H9 (cell line): ENCODE measurements at regions not wholly inside any gene's neighbourhood (a gene's known extent, or its start where the extent isn't known, plus 50 kb on each side); places are given as distances from the start of the nearest gene placed in this dataset.

Experiments used
- DNase-seq: peaks from one replicate; pipeline ENCODE4 v3.0.0-alpha.2; 2017
- H2AFZ ChIP-seq: one replicate; pipeline ENCODE4 v1.6.1; 2013; ENCODE audit warnings: mild to moderate bottlenecking, low read length, control low read depth, moderate library complexity
- H2AK5ac ChIP-seq: 2 replicates; pipeline ENCODE4 v1.6.1; 2013; ENCODE audit warnings: low read length, control low read depth, mixed read lengths; ENCODE audit not compliant: insufficient read length
- H2BK120ac ChIP-seq: one replicate; pipeline ENCODE4 v1.6.1; 2013; ENCODE audit warnings: low read depth, mild to moderate bottlenecking, low read length, control low read depth, inconsistent platforms; ENCODE audit not compliant: poor library complexity, severe bottlenecking
- H2BK12ac ChIP-seq: 2 replicates; pipeline ENCODE4 v1.6.1; 2013; ENCODE audit warnings: low read length, control low read depth, mixed read lengths, low read depth; ENCODE audit not compliant: insufficient read length
- H2BK15ac ChIP-seq: 2 replicates; pipeline ENCODE4 v1.6.1; 2013; ENCODE audit warnings: low read depth, low read length, control low read depth
- H2BK20ac ChIP-seq: one replicate; pipeline ENCODE4 v1.6.1; 2013; ENCODE audit warnings: low read depth, mild to moderate bottlenecking, low read length, control low read depth, inconsistent platforms; ENCODE audit not compliant: poor library complexity, severe bottlenecking
- H2BK5ac ChIP-seq: 2 replicates; pipeline ENCODE4 v1.6.1; 2013; ENCODE audit warnings: low read length, control low read depth, mixed read lengths; ENCODE audit not compliant: insufficient read length
- H3K14ac ChIP-seq: 2 replicates; pipeline ENCODE4 v1.6.1; 2013; ENCODE audit warnings: low read length, control low read depth; ENCODE audit not compliant: insufficient read depth
- H3K18ac ChIP-seq: 2 replicates; pipeline ENCODE4 v1.6.1; 2013; ENCODE audit warnings: low read depth, mild to moderate bottlenecking, mixed read lengths, low read length, control low read depth; ENCODE audit not compliant: insufficient read length
- H3K23ac ChIP-seq: 2 replicates; pipeline ENCODE4 v1.6.1; 2013; ENCODE audit warnings: low read length, control low read depth, mixed read lengths, low read depth; ENCODE audit not compliant: insufficient read length
- H3K23me2 ChIP-seq: 2 replicates; pipeline ENCODE4 v1.6.1; 2013; ENCODE audit warnings: low read depth, mild to moderate bottlenecking, mixed read lengths, low read length, control low read depth; ENCODE audit not compliant: insufficient read length, poor library complexity, severe bottlenecking
- H3K27ac ChIP-seq: 2 replicates; pipeline ENCODE4 v1.5.1; 2013; ENCODE audit warnings: low read length, control low read depth, mixed read lengths, low read depth; ENCODE audit not compliant: insufficient read length
- H3K27me3 ChIP-seq: 2 replicates; pipeline ENCODE4 v1.6.1; 2013; ENCODE audit warnings: low read length, control low read depth, inconsistent platforms; ENCODE audit not compliant: insufficient read depth
- H3K4ac ChIP-seq: 2 replicates; pipeline ENCODE4 v1.6.1; 2013; ENCODE audit warnings: low read depth, mild to moderate bottlenecking, control low read depth, inconsistent platforms, low read length, moderate library complexity
- H3K4me1 ChIP-seq: 2 replicates; pipeline ENCODE4 v1.6.1; 2013; ENCODE audit warnings: low read length, control low read depth, inconsistent platforms; ENCODE audit not compliant: insufficient read depth
- H3K4me2 ChIP-seq: 2 replicates; pipeline ENCODE4 v1.6.1; 2013; ENCODE audit warnings: low read length, control low read depth, mixed read lengths; ENCODE audit not compliant: insufficient read length, insufficient read depth
- H3K56ac ChIP-seq: 2 replicates; pipeline ENCODE4 v1.6.1; 2013; ENCODE audit warnings: low read depth, mild to moderate bottlenecking, mixed read lengths, low read length, control low read depth; ENCODE audit not compliant: insufficient read length
- H3K79me1 ChIP-seq: 2 replicates; pipeline ENCODE4 v1.6.1; 2013; ENCODE audit warnings: low read depth, mild to moderate bottlenecking, moderate library complexity, low read length, control low read depth, inconsistent platforms; ENCODE audit not compliant: insufficient read depth, poor library complexity, severe bottlenecking
- H3K79me2 ChIP-seq: 2 replicates; pipeline ENCODE4 v1.6.1; 2013; ENCODE audit warnings: low read length, control low read depth, inconsistent platforms; ENCODE audit not compliant: insufficient read depth
- H3K9ac ChIP-seq: 2 replicates; pipeline ENCODE4 v1.6.1; 2013; ENCODE audit warnings: low read length, control low read depth, mixed read lengths; ENCODE audit not compliant: insufficient read length; ENCODE audit errors: extremely low read depth
- H3K9me3 ChIP-seq: one replicate; pipeline ENCODE4 v1.6.1; 2013; ENCODE audit warnings: low read depth, low read length, inconsistent platforms; ENCODE audit not compliant: control insufficient read depth
- H3T11ph ChIP-seq: one replicate; pipeline ENCODE4 v1.6.1; 2013; ENCODE audit warnings: mild to moderate bottlenecking, low read length, control low read depth, inconsistent platforms
- H4K20me1 ChIP-seq: one replicate; pipeline ENCODE4 v1.6.1; 2013; ENCODE audit not compliant: control insufficient read depth, insufficient read length, insufficient read depth
- H4K5ac ChIP-seq: 2 replicates; pipeline ENCODE4 v1.6.1; 2013; ENCODE audit warnings: low read depth, mild to moderate bottlenecking, mixed read lengths, low read length, control low read depth; ENCODE audit not compliant: insufficient read length
- H4K8ac ChIP-seq: replicated peaks from 2 replicates; pipeline ENCODE4 v1.6.1; 2013; ENCODE audit warnings: low read length, control low read depth, mixed read lengths, low read depth; ENCODE audit not compliant: insufficient read length
- H4K91ac ChIP-seq: 2 replicates; pipeline ENCODE4 v1.6.1; 2013; ENCODE audit warnings: low read depth, mild to moderate bottlenecking, moderate library complexity, mixed read lengths, low read length, control low read depth; ENCODE audit not compliant: insufficient read length
- H3K27ac Mint-ChIP-seq, 3 experiments: 2 replicates in 2 of 3; 3 replicates in 1 of 3; pipeline ENCODE4 v1.8.0; 2020 to 2021; ENCODE audit warnings: mixed read lengths in 3 of 3, mild to moderate bottlenecking in 1 of 3, moderate library complexity in 1 of 3
- H3K27me3 Mint-ChIP-seq: 2 replicates; pipeline ENCODE4 v1.8.0; 2021; ENCODE audit warnings: low read depth, mild to moderate bottlenecking, moderate library complexity, mixed read lengths
- H3K36me3 Mint-ChIP-seq, 3 experiments: 2 replicates in 2 of 3; 3 replicates in 1 of 3; pipeline ENCODE4 v1.8.0; 2020 to 2021; ENCODE audit warnings: low read depth in 3 of 3, mixed read lengths in 3 of 3; ENCODE audit not compliant: insufficient read depth in 1 of 3
- H3K4me1 Mint-ChIP-seq, 2 experiments: 2 replicates each; pipeline ENCODE4 v1.8.0; 2020; ENCODE audit warnings: mixed read lengths in 2 of 2
- H3K4me3 Mint-ChIP-seq, 2 experiments: 2 replicates in 1 of 2; 3 replicates in 1 of 2; pipeline ENCODE4 v1.8.0; 2020 to 2021; ENCODE audit warnings: mild to moderate bottlenecking in 2 of 2, mixed read lengths in 2 of 2, moderate library complexity in 1 of 2
- H3K9me3 Mint-ChIP-seq, 2 experiments: 2 replicates in 1 of 2; 3 replicates in 1 of 2; pipeline ENCODE4 v1.8.0; 2020; ENCODE audit warnings: mild to moderate bottlenecking in 2 of 2, mixed read lengths in 2 of 2, moderate library complexity in 1 of 2
- CTCF ChIP-seq: fragments of 200-600 bp; sonication (generic); conservative IDR thresholded peaks from 3 replicates; pipeline ENCODE4 v1.8.0; 2021; ENCODE audit warnings: antibody characterized with exemption, mild to moderate bottlenecking

GRCh38 chr17:62309396-62309795 lies 71.0 kb upstream of the EFCAB3 start:
- no peak overlapping the region for H3T11ph ChIP-seq
- H3K23me2 ChIP-seq: no peaks in the 10 kb centered on the region
- H2AFZ ChIP-seq: no peak overlapping the region
- H4K5ac ChIP-seq: no peak overlapping the region
- H3K18ac ChIP-seq: no peak overlapping the region
- H4K8ac ChIP-seq: no peak overlapping the region
- H3K4me2 ChIP-seq: no peak overlapping the region
- H3K79me2 ChIP-seq: no peaks in the 10 kb centered on the region
- H3K27me3 ChIP-seq: no peaks in the 10 kb centered on the region
- H4K91ac ChIP-seq: no peak overlapping the region
- no peak overlapping the region for H3K14ac ChIP-seq
- no peak overlapping the region for H2BK12ac ChIP-seq
- no peak overlapping the region for H2BK15ac ChIP-seq
- no peak overlapping the region for H2BK5ac ChIP-seq
- no peak overlapping the region for H3K27ac ChIP-seq
- H2AK5ac ChIP-seq: no peak overlapping the region
- TF ChIP-seq CTCF: no peak
- H3K9me3 ChIP-seq: no peaks in the 10 kb centered on the region
- H3K4ac ChIP-seq: no peak overlapping the region
- no peak overlapping the region for H3K27ac Mint-ChIP-seq
- H3K27me3 Mint-ChIP-seq: peaks cover 11% of the 10 kb centered on the region
- no peak overlapping the region for H2BK120ac ChIP-seq
- no peaks in the 10 kb centered on the region for H3K36me3 Mint-ChIP-seq
- H3K56ac ChIP-seq: no peak overlapping the region
- H3K79me1 ChIP-seq: no peaks in the 10 kb centered on the region
- H3K9ac ChIP-seq: no peak overlapping the region
- no peak overlapping the region for H2BK20ac ChIP-seq
- H3K23ac ChIP-seq: no peak overlapping the region
- H3K4me1 ChIP-seq: no peaks in the 10 kb centered on the region
- no peaks in the 10 kb centered on the region for H3K9me3 Mint-ChIP-seq
- no peaks in the 10 kb centered on the region for H3K4me1 Mint-ChIP-seq
- H3K4me3 Mint-ChIP-seq: no peak overlapping the region
- H4K20me1 ChIP-seq: no peaks in the 10 kb centered on the region
- no peak for DNase-seq
